Skeletal muscle tissue (tissue), 3 donors: ENCODE measurements at regions not wholly inside any gene's neighbourhood (a gene's known extent, or its start where the extent isn't known, plus 50 kb on each side); places are given as distances from the start of the nearest gene placed in this dataset.

Source experiments
- H3K27ac ChIP-seq: one replicate; pipeline ENCODE4 v1.7.0; 2013; ENCODE audit warnings: mild to moderate bottlenecking, low read depth, low read length, inconsistent platforms
- H3K27me3 ChIP-seq, 3 donors: one replicate each; pipeline ENCODE4 v1.7.0; 2013; ENCODE audit warnings: low read length in 3 of 3; ENCODE audit not compliant: control insufficient read depth in 3 of 3, insufficient read depth in 3 of 3
- H3K36me3 ChIP-seq, 3 donors: one replicate each; pipeline ENCODE4 v1.7.0; 2013; ENCODE audit warnings: low read length in 3 of 3; ENCODE audit not compliant: control insufficient read depth in 3 of 3, insufficient read depth in 3 of 3
- H3K4me1 ChIP-seq, 3 donors: one replicate each; pipeline ENCODE4 v1.7.0; 2013; ENCODE audit warnings: low read length in 3 of 3, mild to moderate bottlenecking in 3 of 3; ENCODE audit not compliant: control insufficient read depth in 3 of 3, insufficient read depth in 3 of 3
- H3K4me3 ChIP-seq, 3 donors: one replicate each; pipeline ENCODE4 v1.7.0; 2013; ENCODE audit warnings: low read length in 3 of 3
- H3K9ac ChIP-seq, 3 donors: one replicate each; pipeline ENCODE4 v1.7.0; 2013; ENCODE audit warnings: low read length in 3 of 3, mild to moderate bottlenecking in 3 of 3, moderate library complexity in 2 of 3, low read depth in 1 of 3
- H3K9me3 ChIP-seq, 3 donors: one replicate each; pipeline ENCODE4 v1.7.0; 2013; ENCODE audit warnings: low read length in 3 of 3; ENCODE audit not compliant: control insufficient read depth in 3 of 3
- donor health status: Osteomylitis.

GRCh38 chr6:15874326-15874725, 211.5 kb upstream of the DTNBP1 start:
- no peak overlapping the region for H3K4me3 ChIP-seq
- no peaks in the 10 kb centered on the region for H3K27me3 ChIP-seq
- H3K4me1 ChIP-seq, result peaks cover 0 to 3% (median 3%) of the 10 kb centered on the region in 3 donors
- H3K27ac ChIP-seq, result no peak overlapping the region
- no peaks in the 10 kb centered on the region for H3K9me3 ChIP-seq
- H3K36me3 ChIP-seq, result no peaks in the 10 kb centered on the region
- H3K9ac ChIP-seq, result no peak overlapping the region

GRCh38 chr6:15872241-15873103, 209.6 kb upstream of the DTNBP1 start:
- no peak overlapping the region for H3K4me3 ChIP-seq
- no peaks in the 10 kb centered on the region for H3K36me3 ChIP-seq
- H3K27me3 ChIP-seq, result no peaks in the 10 kb centered on the region
- H3K9me3 ChIP-seq, result no peaks in the 10 kb centered on the region
- H3K9ac ChIP-seq, result no peak overlapping the region
- no peak overlapping the region for H3K27ac ChIP-seq
- H3K4me1 ChIP-seq, result peaks cover 0 to 2% (median 0%) of the 10 kb centered on the region in 3 donors

- Histone ChIP-seq H3K4me3 (no peak overlapping the region), H3K9ac (no peak overlapping the region), H3K36me3 (no peaks in the 10 kb centered on the region), H3K4me1 (peaks cover 0 to 2% (median 0%) of the 10 kb centered on the region in 3 donors), H3K27ac (no peak overlapping the region), H3K27me3 (no peaks in the 10 kb centered on the region), H3K9me3 (no peaks in the 10 kb centered on the region)
These were observed 208.4 kb upstream of the DTNBP1 start for GRCh38 chr6:15871276-15871675.

- H3K27me3 ChIP-seq, result no peaks in the 10 kb centered on the region
- peaks cover 0 to 2% (median 0%) of the 10 kb centered on the region in 3 donors for H3K4me1 ChIP-seq
- H3K9me3 ChIP-seq, result no peaks in the 10 kb centered on the region
- H3K27ac ChIP-seq, result no peak overlapping the region
- H3K4me3 ChIP-seq, result no peak overlapping the region
- H3K9ac ChIP-seq, result no peak overlapping the region
- H3K36me3 ChIP-seq, result no peaks in the 10 kb centered on the region
These were observed 207.7 kb upstream of the DTNBP1 start for GRCh38 chr6:15870333-15871043.

GRCh38 chr6:15864708-15865062, 201.9 kb upstream of the DTNBP1 start:
- H3K9me3 ChIP-seq, result no peaks in the 10 kb centered on the region
- no peak overlapping the region for H3K4me3 ChIP-seq
- H3K9ac ChIP-seq, result no peak overlapping the region
- no peaks in the 10 kb centered on the region for H3K27me3 ChIP-seq
- no peak overlapping the region for H3K27ac ChIP-seq
- H3K36me3 ChIP-seq, result no peaks in the 10 kb centered on the region
- no peaks in the 10 kb centered on the region for H3K4me1 ChIP-seq

- H3K9me3 ChIP-seq, result no peaks in the 10 kb centered on the region
- no peak overlapping the region for H3K27ac ChIP-seq
- H3K9ac ChIP-seq, result no peak overlapping the region
- no peaks in the 10 kb centered on the region for H3K27me3 ChIP-seq
- no peaks in the 10 kb centered on the region for H3K36me3 ChIP-seq
- no peak overlapping the region for H3K4me3 ChIP-seq
- no peaks in the 10 kb centered on the region for H3K4me1 ChIP-seq
These were observed 201.3 kb upstream of the DTNBP1 start for GRCh38 chr6:15864038-15864707.

GRCh38 chr6:15862810-15863209, 200.0 kb upstream of the DTNBP1 start:
- Histone ChIP-seq H3K36me3 (no peaks in the 10 kb centered on the region), H3K27me3 (no peaks in the 10 kb centered on the region), H3K4me3 (no peak overlapping the region), H3K9me3 (no peaks in the 10 kb centered on the region), H3K9ac (no peak overlapping the region), H3K27ac (no peak overlapping the region), H3K4me1 (no peaks in the 10 kb centered on the region)

- no peak overlapping the region for H3K27ac ChIP-seq
- H3K9me3 ChIP-seq, result no peaks in the 10 kb centered on the region
- H3K4me3 ChIP-seq, result no peak overlapping the region
- no peaks in the 10 kb centered on the region for H3K36me3 ChIP-seq
- no peak overlapping the region for H3K9ac ChIP-seq
- H3K27me3 ChIP-seq, result no peaks in the 10 kb centered on the region
- H3K4me1 ChIP-seq, result no peaks in the 10 kb centered on the region
These were observed 198.7 kb upstream of the DTNBP1 start for GRCh38 chr6:15861486-15861885.

GRCh38 chr6:15854826-15855710, 192.2 kb upstream of the DTNBP1 start:
- Histone ChIP-seq H3K36me3 (no peaks in the 10 kb centered on the region), H3K9me3 (no peaks in the 10 kb centered on the region), H3K9ac (no peak overlapping the region), H3K27me3 (no peaks in the 10 kb centered on the region), H3K4me3 (no peak overlapping the region), H3K4me1 (no peaks in the 10 kb centered on the region), H3K27ac (no peak overlapping the region)
